HCT116 (cell line): ENCODE measurements at regions not wholly inside any gene's neighbourhood (a gene's known extent, or its start where the extent isn't known, plus 50 kb on each side); places are given as distances from the start of the nearest gene placed in this dataset.

Experiments used
- ATAC-seq: fragments of 200-7000 bp; cut with Tn5 transposase; 2 replicates; pipeline ENCODE4 v1.9.1; 2020; ENCODE audit warnings: mild to moderate bottlenecking, moderate library complexity
- BruUV-seq: library from RNA; stranded (reverse); fragments of 400-500 nt; replicated peaks from 2 replicates; lab custom pipeline; 2021; lab: Mats Ljungman, UMichigan
- CTCF ChIA-PET: fragments of 300-600 bp; sonication (Branson Sonifier 250); formaldehyde crosslinking; loops from one replicate; lab custom pipeline; 2021; ENCODE audit warnings: antibody characterized with exemption; lab: Charles Lee
- POLR2A ChIA-PET: fragments of 300-600, 350-600 bp; sonication (Branson Sonifier 250); formaldehyde crosslinking; loops from one replicate; lab custom pipeline; 2021; ENCODE audit warnings: antibody characterized with exemption; lab: Charles Lee
- RAD21 ChIA-PET, 2 experiments: fragments of 300-600 bp; sonication (Branson Sonifier 250); formaldehyde crosslinking; loops; one replicate each; lab custom pipeline; 2023; ENCODE audit warnings: low total read pairs in 2 of 2; ENCODE audit not compliant: uncharacterized antibody in 2 of 2, unreplicated experiment in 2 of 2, low non-redundant PET in 1 of 2; lab: Charles Lee
- DNase-seq: peaks from one replicate; pipeline ENCODE4 v3.0.0-alpha.2; 2010; ENCODE audit warnings: low read depth, low spot score
- H2AFZ ChIP-seq: fragments of 200-600 bp; shearing (Covaris generic), sonication (generic); 2 replicates; pipeline ENCODE4 v1.6.1; 2017; ENCODE audit warnings: low read depth, mixed run types, mixed read lengths, antibody characterized with exemption, low read length; ENCODE audit not compliant: poor library complexity, severe bottlenecking
- H3K27ac ChIP-seq: 2 replicates; pipeline ENCODE4 v1.5.1; 2012; ENCODE audit warnings: low read depth, low read length
- H3K27me3 ChIP-seq: fragments of 200-600 bp; sonication (generic); 2 replicates; pipeline ENCODE4 v1.6.1; 2016; ENCODE audit warnings: mixed run types, low read length, mixed read lengths; ENCODE audit not compliant: insufficient read depth
- H3K36me3 ChIP-seq, 2 experiments: fragments of 200-500 bp in 1 of 2; fragments of 200-600 bp in 1 of 2; sonication (Bioruptor generic) in 1 of 2; sonication (generic) in 1 of 2; 2 replicates each; pipeline versions ENCODE4 v1.5.1 to v1.6.1; 2014 to 2016; ENCODE audit warnings: low read length in 2 of 2, inconsistent platforms in 1 of 2, mixed read lengths in 1 of 2, mixed run types in 1 of 2; ENCODE audit not compliant: insufficient read depth in 2 of 2, control insufficient read depth in 1 of 2
- H3K4me1 ChIP-seq, 2 experiments: fragments of 200-600 bp in 1 of 2; sonication (generic) in 1 of 2; 2 replicates each; pipeline versions ENCODE4 v1.5.1 to v1.6.1; 2012 to 2017; ENCODE audit warnings: low read length in 2 of 2, inconsistent platforms in 1 of 2, mild to moderate bottlenecking in 1 of 2, mixed read lengths in 1 of 2, mixed run types in 1 of 2, moderate library complexity in 1 of 2; ENCODE audit not compliant: insufficient read depth in 2 of 2, control insufficient read depth in 1 of 2
- H3K4me2 ChIP-seq: fragments of 200-600 bp; sonication (generic); 2 replicates; pipeline ENCODE4 v1.6.1; 2017; ENCODE audit warnings: mixed run types, low read length, mixed read lengths
- H3K4me3 ChIP-seq, 2 experiments: fragments of 200-600 bp in 1 of 2; sonication (generic) in 1 of 2; replicated peaks in 1 of 2; 2 replicates each; pipeline ENCODE4 v1.5.1; 2011 to 2016; ENCODE audit warnings: low read length in 2 of 2, control low read depth in 1 of 2, low read depth in 1 of 2, mild to moderate bottlenecking in 1 of 2, mixed read lengths in 1 of 2, mixed run types in 1 of 2
- H3K79me2 ChIP-seq: fragments of 200-600 bp; sonication (generic); 2 replicates; pipeline ENCODE4 v1.6.1; 2017; ENCODE audit warnings: mild to moderate bottlenecking, mixed run types, low read length, moderate library complexity, mixed read lengths; ENCODE audit not compliant: insufficient read depth
- H3K9ac ChIP-seq: fragments of 200-600 bp; sonication (generic); 2 replicates; pipeline ENCODE4 v1.6.1; 2016; ENCODE audit warnings: low read length, mixed read lengths
- H3K9me2 ChIP-seq: fragments of 200-600 bp; sonication (generic), shearing (Covaris generic); 2 replicates; pipeline ENCODE4 v1.6.1; 2017; ENCODE audit warnings: mixed run types, mild to moderate bottlenecking, moderate library complexity; ENCODE audit not compliant: insufficient read depth
- H3K9me3 ChIP-seq, 2 experiments: fragments of 200-500 bp in 1 of 2; fragments of 200-600 bp in 1 of 2; sonication (Bioruptor generic) in 1 of 2; sonication (generic) in 1 of 2; 2 replicates each; pipeline ENCODE4 v1.6.1; 2014 to 2017; ENCODE audit warnings: low read length in 2 of 2, mixed read lengths in 2 of 2, inconsistent platforms in 1 of 2, low read depth in 1 of 2, mild to moderate bottlenecking in 1 of 2, mixed run types in 1 of 2, moderate library complexity in 1 of 2; ENCODE audit not compliant: control insufficient read depth in 1 of 2, insufficient read depth in 1 of 2
- H4K20me1 ChIP-seq: fragments of 200-600 bp; sonication (generic), shearing (Covaris generic); 2 replicates; pipeline ENCODE4 v1.6.1; 2017; ENCODE audit warnings: mixed run types, mild to moderate bottlenecking, moderate library complexity; ENCODE audit not compliant: insufficient read depth
- CEBPB ChIP-seq: IDR thresholded peaks from 2 replicates; pipeline ENCODE4 v1.6.1; 2012; ENCODE audit warnings: low read depth
- CTCF ChIP-seq, 3 experiments: fragments of 200-600 bp in 1 of 3; sonication (generic) in 1 of 3; IDR thresholded peaks in 2 of 3; conservative IDR thresholded peaks in 1 of 3; 2 replicates each; pipeline ENCODE4 v1.5.1; 2012 to 2017; ENCODE audit warnings: low read depth in 2 of 3, low read length in 2 of 3, antibody characterized with exemption in 1 of 3, borderline replicate concordance in 1 of 3, control low read depth in 1 of 3, mild to moderate bottlenecking in 1 of 3, mixed read lengths in 1 of 3, mixed run types in 1 of 3, moderate library complexity in 1 of 3; ENCODE audit not compliant: insufficient read depth in 1 of 3
- MAX ChIP-seq: IDR thresholded peaks from 2 replicates; pipeline ENCODE4 v1.6.1; 2012
- POLR2A ChIP-seq: IDR thresholded peaks from 2 replicates; pipeline ENCODE4 v1.7.0; 2011; ENCODE audit warnings: borderline replicate concordance; ENCODE audit not compliant: insufficient read depth, insufficient read length; ENCODE audit errors: extremely low read depth
- REST ChIP-seq: IDR thresholded peaks from 2 replicates; pipeline ENCODE4 v1.6.1; 2012; ENCODE audit warnings: low read depth
- ZBTB33 ChIP-seq: IDR thresholded peaks from 2 replicates; pipeline ENCODE4 v1.6.1; 2011; ENCODE audit warnings: mild to moderate bottlenecking, low read length, moderate library complexity; ENCODE audit not compliant: insufficient replicate concordance; ENCODE audit errors: extremely low read depth
- intact Hi-C: fragments of 100-400 bp; cut with micrococcal nuclease; formaldehyde crosslinking; loops from 2 replicates; pipeline ENCODE4 v1.10.0; 2022

GRCh38 chrX:95996294-95996693, 688.3 kb upstream of the DIAPH2 start (continued):
- TF ChIP-seq ZBTB33: no peak
- no peak for TF ChIP-seq CEBPB
- TF ChIP-seq POLR2A: no peak
- no peak for TF ChIP-seq CTCF (IDR thresholded peaks at IDR 0.05 in 2 of 3, conservative IDR thresholded peaks at IDR 0.05 in 1 of 3; ENCODE audit: borderline replicate concordance in 1 of 3, insufficient read depth in 1 of 3, low read depth in 2 of 3, low read length in 2 of 3)
- TF ChIP-seq MAX: no peak
- TF ChIP-seq, all 23 proteins: peak for 0

GRCh38 chrX:96002431-96002830, 682.2 kb upstream of the DIAPH2 start:
- RAD21 ChIA-PET: no interaction called here
- no peak for DNase-seq
- H3K4me1 ChIP-seq: no peaks in the 10 kb centered on the region
- H3K9me3 ChIP-seq: no peaks in the 10 kb centered on the region
- H3K9me2 ChIP-seq: no peaks in the 10 kb centered on the region
- TF ChIP-seq REST: no peak
- TF ChIP-seq, all 23 proteins: peak for 0
- ChIA-PET POLR2A (no interaction called here), CTCF (no interaction called here)
- ATAC-seq: no peak
- Histone ChIP-seq H2AFZ (no peak overlapping the region), H3K4me3 (no peak overlapping the region), H3K36me3 (no peaks in the 10 kb centered on the region), H3K27ac (no peak overlapping the region), H3K9ac (no peak overlapping the region), H3K4me2 (no peak overlapping the region), H4K20me1 (no peaks in the 10 kb centered on the region), H3K79me2 (no peaks in the 10 kb centered on the region), H3K27me3 (no peaks in the 10 kb centered on the region)
- intact Hi-C loops: no loop called here
- BruUV-seq: no TSS peak
